Mesendoderm (in vitro differentiated cells): ENCODE measurements at regions not wholly inside any gene's neighbourhood (a gene's known extent, or its start where the extent isn't known, plus 50 kb on each side); places are given as distances from the start of the nearest gene placed in this dataset.
A peak's percentile ranks its signal among the peaks of the same experiment; 100 is the strongest.

Experiments used
- DNase-seq: peaks from one replicate; pipeline ENCODE4 v3.0.0; 2013
- H2AK5ac ChIP-seq: 2 replicates; pipeline ENCODE4 v1.6.1; 2013; ENCODE audit warnings: low read length, inconsistent platforms
- H2BK120ac ChIP-seq: 2 replicates; pipeline ENCODE4 v1.6.1; 2013; ENCODE audit warnings: low read depth, mild to moderate bottlenecking, low read length, moderate library complexity, mixed read lengths
- H2BK15ac ChIP-seq: replicated peaks from 2 replicates; pipeline ENCODE4 v1.6.1; 2013; ENCODE audit warnings: low read depth, mild to moderate bottlenecking, moderate library complexity
- H2BK5ac ChIP-seq: 2 replicates; pipeline ENCODE4 v1.6.1; 2013; ENCODE audit warnings: low read length, inconsistent platforms
- H3K18ac ChIP-seq: 2 replicates; pipeline ENCODE4 v1.6.1; 2013; ENCODE audit warnings: mild to moderate bottlenecking, low read length, mixed read lengths
- H3K23ac ChIP-seq: one replicate; pipeline ENCODE4 v1.6.1; 2013; ENCODE audit warnings: low read length
- H3K27ac ChIP-seq: 2 replicates; pipeline ENCODE4 v1.5.1; 2013; ENCODE audit warnings: low read depth, mild to moderate bottlenecking, inconsistent platforms, low read length, moderate library complexity
- H3K27me3 ChIP-seq: 2 replicates; pipeline ENCODE4 v1.6.1; 2013; ENCODE audit warnings: low read length, control low read depth, mild to moderate bottlenecking, inconsistent platforms; ENCODE audit not compliant: insufficient read depth, poor library complexity
- H3K36me3 ChIP-seq: 2 replicates; pipeline ENCODE4 v1.6.1; 2013; ENCODE audit warnings: low read length, inconsistent platforms; ENCODE audit not compliant: control insufficient read depth, insufficient read depth
- H3K4ac ChIP-seq: one replicate; pipeline ENCODE4 v1.6.1; 2013; ENCODE audit warnings: low read depth, mild to moderate bottlenecking, low read length, moderate library complexity
- H3K4me1 ChIP-seq: 2 replicates; pipeline ENCODE4 v1.6.1; 2013; ENCODE audit warnings: low read depth, low read length, inconsistent platforms; ENCODE audit not compliant: control insufficient read depth
- H3K4me2 ChIP-seq: 2 replicates; pipeline ENCODE4 v1.6.1; 2013; ENCODE audit warnings: low read length
- H3K4me3 ChIP-seq: 2 replicates; pipeline ENCODE4 v1.5.1; 2013; ENCODE audit warnings: mild to moderate bottlenecking, low read length
- H3K56ac ChIP-seq: one replicate; pipeline ENCODE4 v1.6.1; 2013; ENCODE audit warnings: low read length
- H3K79me1 ChIP-seq: 2 replicates; pipeline ENCODE4 v1.6.1; 2013; ENCODE audit warnings: low read length, inconsistent platforms
- H3K79me2 ChIP-seq: 2 replicates; pipeline ENCODE4 v1.6.1; 2013; ENCODE audit warnings: mild to moderate bottlenecking, low read length; ENCODE audit not compliant: control insufficient read depth, insufficient read depth
- H3K9ac ChIP-seq: 2 replicates; pipeline ENCODE4 v1.6.1; 2013; ENCODE audit warnings: low read length, inconsistent platforms
- H4K5ac ChIP-seq: one replicate; pipeline ENCODE4 v1.6.1; 2013; ENCODE audit warnings: low read length
- H4K8ac ChIP-seq: one replicate; pipeline ENCODE4 v1.6.1; 2013; ENCODE audit warnings: low read depth, mild to moderate bottlenecking, control low read depth, low read length, moderate library complexity
- WGBS: extraction: QIAGEN DNeasy Blood & Tissue Kit; methylation state at CpG from one replicate; pipeline ENCODE4 v1.1.7; 2013; ENCODE audit warnings: low lambda C conversion rate, missing lambda C conversion rate; ENCODE audit not compliant: insufficient coverage; ENCODE audit errors: extremely low coverage; 5-methylcytosine and 5-hydroxymethylcytosine counted together

- no CpG with 5 or more reads among the region's 1 CpG for WGBS
- no peak overlapping the region for H4K5ac ChIP-seq
- no peak overlapping the region for H3K27ac ChIP-seq
These were observed 278.3 kb downstream of the RBM43 start for GRCh38 chr2:150983314-150983897.

GRCh38 chr2:150981826-150982225 lies 279.8 kb downstream of the RBM43 start:
- no peak overlapping the region for H3K18ac ChIP-seq
- WGBS: no CpG with 5 or more reads among the region's 2 CpGs
- H2AK5ac ChIP-seq: no peak overlapping the region
- no peaks in the 10 kb centered on the region for H3K79me1 ChIP-seq
- no peak overlapping the region for H3K9ac ChIP-seq
- H3K36me3 ChIP-seq: no peaks in the 10 kb centered on the region
- H3K23ac ChIP-seq: no peak overlapping the region
- H4K5ac ChIP-seq: no peak overlapping the region
- peak; percentile 2 for DNase-seq
- H3K4me2 ChIP-seq: no peak overlapping the region
- H3K4ac ChIP-seq: no peak overlapping the region
- no peaks in the 10 kb centered on the region for H3K4me1 ChIP-seq
- H3K27me3 ChIP-seq: no peaks in the 10 kb centered on the region
- H3K4me3 ChIP-seq: no peak overlapping the region
- H4K8ac ChIP-seq: no peak overlapping the region
- H3K79me2 ChIP-seq: no peaks in the 10 kb centered on the region
- H3K27ac ChIP-seq: no peak overlapping the region
- H2BK5ac ChIP-seq: no peak overlapping the region
- no peak overlapping the region for H2BK15ac ChIP-seq
- H3K56ac ChIP-seq: no peak overlapping the region
- H2BK120ac ChIP-seq: no peak overlapping the region

More at GRCh38 chr2:150983314-150983897, 278.3 kb downstream of the RBM43 start:
- peak; percentile 8 for DNase-seq
- Histone ChIP-seq H3K4me2 (no peak overlapping the region), H3K79me2 (no peaks in the 10 kb centered on the region), H3K4me1 (no peaks in the 10 kb centered on the region), H3K27me3 (no peaks in the 10 kb centered on the region), H3K79me1 (no peaks in the 10 kb centered on the region), H3K18ac (no peak overlapping the region), H2BK15ac (no peak overlapping the region), H3K9ac (no peak overlapping the region), H3K4me3 (no peak overlapping the region), H3K36me3 (no peaks in the 10 kb centered on the region), H2BK120ac (no peak overlapping the region), H4K8ac (no peak overlapping the region), H3K4ac (no peak overlapping the region), H3K56ac (no peak overlapping the region), H3K23ac (no peak overlapping the region), H2BK5ac (no peak overlapping the region), H2AK5ac (no peak overlapping the region)

- Histone ChIP-seq H3K79me1 (no peaks in the 10 kb centered on the region), H3K27ac (no peak overlapping the region), H3K36me3 (no peaks in the 10 kb centered on the region), H2BK120ac (no peak overlapping the region), H3K4me3 (no peak overlapping the region), H3K4ac (no peak overlapping the region), H3K4me1 (no peaks in the 10 kb centered on the region), H3K4me2 (no peak overlapping the region), H3K9ac (no peak overlapping the region), H3K79me2 (no peaks in the 10 kb centered on the region), H2AK5ac (no peak overlapping the region), H4K8ac (no peak overlapping the region), H3K18ac (no peak overlapping the region), H2BK5ac (no peak overlapping the region), H3K27me3 (no peaks in the 10 kb centered on the region), H4K5ac (no peak overlapping the region), H2BK15ac (no peak overlapping the region), H3K23ac (no peak overlapping the region), H3K56ac (no peak overlapping the region)
- peak; percentile 70 for DNase-seq
- no CpG with 5 or more reads among the region's 3 CpGs for WGBS
These were observed 283.6 kb downstream of the RBM43 start for GRCh38 chr2:150978053-150978452.

DNA sequence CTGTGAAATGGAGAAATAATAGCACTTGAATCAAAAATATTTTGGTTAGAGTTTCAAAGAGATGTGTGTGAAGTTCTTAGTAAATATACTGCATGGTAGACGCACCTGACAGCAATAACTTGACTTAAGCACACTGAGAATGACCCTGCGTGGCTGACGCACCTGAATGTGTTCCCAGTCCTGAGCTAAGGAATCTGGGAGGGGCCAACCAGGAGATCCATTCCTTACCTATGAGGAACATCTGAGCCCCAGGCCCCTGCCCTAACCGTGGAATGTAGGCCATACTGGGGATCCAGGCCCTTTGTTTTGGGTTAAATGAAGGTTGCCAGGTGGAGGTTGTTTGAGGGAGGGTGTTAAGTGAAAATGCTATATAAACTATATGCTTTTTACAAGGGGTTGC lies 284.4 kb downstream of the RBM43 start:
- no peaks in the 10 kb centered on the region for H3K4me1 ChIP-seq
- H3K79me1 ChIP-seq: no peaks in the 10 kb centered on the region
- no peak overlapping the region for H3K4me2 ChIP-seq
- no peak overlapping the region for H2BK15ac ChIP-seq
- H4K8ac ChIP-seq: no peak overlapping the region
- H3K27me3 ChIP-seq: no peaks in the 10 kb centered on the region
- WGBS: no CpG with 5 or more reads among the region's 4 CpGs
- no peak overlapping the region for H3K27ac ChIP-seq
- peak; percentile 75 for DNase-seq
- no peak overlapping the region for H3K4me3 ChIP-seq
- peak overlapping the region; percentile 42 for H3K18ac ChIP-seq
- H3K79me2 ChIP-seq: no peaks in the 10 kb centered on the region
- H2AK5ac ChIP-seq: no peak overlapping the region
- no peak overlapping the region for H2BK120ac ChIP-seq
- H2BK5ac ChIP-seq: no peak overlapping the region
- no peak overlapping the region for H3K23ac ChIP-seq
- no peak overlapping the region for H3K4ac ChIP-seq
- no peak overlapping the region for H3K9ac ChIP-seq
- no peak overlapping the region for H4K5ac ChIP-seq
- no peak overlapping the region for H3K56ac ChIP-seq
- no peaks in the 10 kb centered on the region for H3K36me3 ChIP-seq

DNA sequence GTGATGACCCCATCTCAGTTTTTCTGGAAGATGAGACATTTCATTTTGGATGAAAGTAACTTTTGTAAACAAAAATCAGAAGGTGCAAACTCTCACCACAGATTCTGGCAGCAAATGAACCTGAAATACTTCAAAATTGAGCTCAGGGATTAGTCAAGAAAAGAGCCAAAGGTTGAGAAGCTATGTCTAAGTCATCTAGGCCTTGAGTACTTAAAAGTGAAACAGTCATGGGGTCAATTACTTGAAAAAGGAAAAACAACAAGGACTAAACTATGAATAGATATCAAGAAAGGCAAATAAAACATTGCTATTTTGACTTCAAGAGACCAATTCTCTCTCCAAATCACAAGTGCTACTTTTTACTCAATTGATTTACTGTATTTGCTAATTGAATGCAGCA lies 285.1 kb downstream of the RBM43 start:
- no peaks in the 10 kb centered on the region for H3K4me1 ChIP-seq
- no peak overlapping the region for H3K18ac ChIP-seq
- no peak overlapping the region for H3K9ac ChIP-seq
- no peak overlapping the region for H3K4me3 ChIP-seq
- H3K36me3 ChIP-seq: no peaks in the 10 kb centered on the region
- no peak overlapping the region for H3K4ac ChIP-seq
- H3K79me1 ChIP-seq: no peaks in the 10 kb centered on the region
- no peak for DNase-seq
- no peaks in the 10 kb centered on the region for H3K27me3 ChIP-seq
- H4K8ac ChIP-seq: no peak overlapping the region
- no peak overlapping the region for H2AK5ac ChIP-seq
- H3K79me2 ChIP-seq: no peaks in the 10 kb centered on the region
- H2BK15ac ChIP-seq: no peak overlapping the region
- no peak overlapping the region for H2BK120ac ChIP-seq
- H3K23ac ChIP-seq: no peak overlapping the region
- H3K27ac ChIP-seq: no peak overlapping the region
- no peak overlapping the region for H2BK5ac ChIP-seq
- H4K5ac ChIP-seq: no peak overlapping the region
- no peak overlapping the region for H3K4me2 ChIP-seq
- no peak overlapping the region for H3K56ac ChIP-seq

DNA sequence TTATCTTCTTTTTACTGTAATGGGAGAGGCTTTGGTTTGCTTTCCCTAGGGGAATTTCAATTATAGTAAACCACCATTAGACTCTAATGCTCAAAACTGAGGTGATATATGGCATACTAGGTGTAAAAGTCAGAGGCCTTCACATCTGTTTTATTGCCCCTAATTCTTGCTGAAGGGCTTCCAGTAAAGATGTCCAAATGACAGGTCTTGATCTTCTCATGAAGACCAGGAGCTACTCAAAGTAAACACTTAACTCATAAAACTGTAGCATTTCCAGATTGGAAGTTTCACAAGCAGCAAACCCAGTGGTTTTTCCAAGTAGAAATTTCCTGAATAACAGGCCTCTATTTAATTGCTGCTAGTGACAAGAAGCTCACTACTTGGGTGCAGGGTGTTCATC lies 286.8 kb downstream of the RBM43 start:
- Histone ChIP-seq H3K18ac (no peak overlapping the region), H3K27me3 (no peaks in the 10 kb centered on the region), H2BK5ac (no peak overlapping the region), H4K5ac (no peak overlapping the region), H3K9ac (no peak overlapping the region), H3K4me2 (no peak overlapping the region), H3K4ac (no peak overlapping the region), H3K36me3 (no peaks in the 10 kb centered on the region), H2AK5ac (no peak overlapping the region), H3K4me3 (no peak overlapping the region), H3K27ac (no peak overlapping the region), H3K79me2 (no peaks in the 10 kb centered on the region), H4K8ac (no peak overlapping the region), H3K4me1 (no peaks in the 10 kb centered on the region), H3K23ac (no peak overlapping the region), H2BK120ac (no peak overlapping the region), H3K79me1 (no peaks in the 10 kb centered on the region), H2BK15ac (no peak overlapping the region), H3K56ac (no peak overlapping the region)
- no peak for DNase-seq
